UCSD-AML1 (cell line): ENCODE measurements at regions not wholly inside any gene's neighbourhood (a gene's known extent, or its start where the extent isn't known, plus 50 kb on each side); places are given as distances from the start of the nearest gene placed in this dataset.

Experiments
- DNase-seq: peaks from one replicate; lab custom pipeline; 2025; ENCODE audit not compliant: unreplicated experiment; lab: John Stamatoyannopoulos, UW

- no peak for DNase-seq
These were observed 171.9 kb upstream of the PMEPA1 start for GRCh38 chr20:57881466-57882385.

DNA sequence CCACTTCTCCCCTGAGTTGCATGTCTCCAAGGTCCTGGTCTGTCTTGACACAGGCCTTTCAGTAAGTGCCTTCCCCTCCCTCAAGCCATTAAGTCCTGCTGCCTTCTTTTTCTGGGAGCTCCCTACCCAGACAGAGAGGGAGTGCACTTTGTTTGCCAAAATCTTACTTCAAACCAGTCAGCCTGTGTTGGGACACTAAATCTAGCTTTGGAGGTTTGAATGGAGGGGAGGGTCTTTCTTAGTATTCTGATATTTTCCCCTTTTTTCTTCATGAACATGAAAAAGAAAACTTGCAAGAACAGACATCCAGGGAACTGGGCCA is 170.7 kb upstream of the PMEPA1 start:
- no peak for DNase-seq

DNA sequence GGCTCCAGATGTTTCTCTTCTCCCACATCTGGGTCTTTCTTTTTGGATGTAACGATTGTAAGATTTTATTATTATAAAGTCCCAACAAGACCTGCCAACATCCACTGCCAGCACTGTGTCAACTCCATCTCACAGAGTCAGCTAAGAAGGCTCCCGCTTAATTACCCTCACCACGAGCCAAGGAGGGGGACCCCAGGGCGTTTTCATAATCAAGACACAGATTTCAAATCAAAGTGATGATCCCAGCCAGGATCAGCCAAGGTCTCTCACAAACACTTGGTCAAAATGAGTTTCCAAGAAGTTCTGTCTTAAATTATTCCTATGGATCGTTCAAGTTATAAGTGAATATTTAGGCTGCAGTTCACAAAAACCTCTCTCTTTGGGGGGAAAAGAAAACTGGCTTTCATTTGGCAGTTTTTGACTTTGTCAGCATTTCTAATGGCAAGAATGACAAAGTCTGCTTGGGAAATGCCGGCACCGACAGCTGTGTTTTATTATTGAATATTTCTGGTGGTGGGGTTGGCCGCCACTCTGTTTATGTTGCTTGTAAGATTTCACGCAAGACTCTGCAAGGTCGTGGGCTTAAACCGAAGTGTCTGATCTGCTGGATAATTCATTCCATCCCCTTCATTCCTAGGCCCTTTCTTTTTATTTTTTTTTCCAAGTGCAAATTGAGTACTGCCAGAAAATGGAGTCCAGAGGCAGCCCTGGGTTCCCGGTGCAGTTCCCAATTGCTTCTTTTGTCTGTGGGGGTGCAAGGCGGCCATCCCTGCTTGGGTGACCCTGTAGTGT is 170.2 kb upstream of the PMEPA1 start:
- no peak for DNase-seq

GRCh38 chr20:57879437-57879778 is 169.6 kb upstream of the PMEPA1 start:
- no peak for DNase-seq

GRCh38 chr20:57878786-57879424 is 169.1 kb upstream of the PMEPA1 start:
- DNase-seq: no peak

- DNase-seq: no peak
These were observed 168.2 kb upstream of the PMEPA1 start for GRCh38 chr20:57877995-57878394.

GRCh38 chr20:57877131-57877824 is 167.5 kb upstream of the PMEPA1 start:
- DNase-seq: no peak

DNA sequence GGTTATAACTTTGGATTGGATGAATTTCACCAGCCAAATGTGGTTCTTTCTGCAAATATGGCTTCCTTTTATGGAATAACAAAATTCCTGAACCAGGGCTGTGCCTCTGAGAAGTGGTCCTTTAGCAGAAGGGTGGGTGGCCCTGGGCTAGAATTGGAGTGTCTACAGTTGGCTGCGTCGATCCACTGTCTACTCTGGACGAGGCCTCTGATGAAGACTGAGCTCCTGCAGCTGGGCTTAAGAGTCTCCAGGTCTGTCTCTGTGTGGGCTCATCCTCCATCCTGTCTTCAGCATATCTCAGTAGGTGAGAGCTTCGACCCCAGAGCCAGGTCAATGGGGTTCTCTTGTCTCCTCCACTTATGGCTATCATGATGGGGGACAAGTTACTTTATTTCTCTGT is 166.3 kb upstream of the PMEPA1 start:
- DNase-seq: no peak

GRCh38 chr20:57874141-57874540 is 164.3 kb upstream of the PMEPA1 start:
- DNase-seq: no peak

- DNase-seq: no peak
These were observed 163.1 kb upstream of the PMEPA1 start for GRCh38 chr20:57872816-57873409.

DNA sequence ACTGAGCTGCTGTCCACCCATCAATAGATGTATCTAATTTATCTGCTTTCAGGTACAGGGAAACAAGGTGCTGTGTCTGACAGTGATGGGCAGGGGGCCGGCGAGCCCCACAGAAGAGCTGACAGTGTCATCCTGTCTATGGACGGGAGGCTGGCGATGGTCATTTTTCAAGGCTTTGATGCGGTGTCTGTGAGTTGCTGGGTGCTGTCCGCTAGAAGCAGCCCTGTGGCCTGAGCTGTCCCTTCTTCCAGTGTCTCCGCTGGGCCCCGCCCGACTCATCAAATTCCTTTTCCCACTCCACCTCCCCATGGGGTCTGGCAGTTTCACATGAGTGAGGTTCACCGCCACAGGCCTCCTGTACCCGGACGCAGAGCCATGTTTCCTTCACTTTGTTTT is 161.4 kb upstream of the PMEPA1 start:
- DNase-seq: no peak

DNA sequence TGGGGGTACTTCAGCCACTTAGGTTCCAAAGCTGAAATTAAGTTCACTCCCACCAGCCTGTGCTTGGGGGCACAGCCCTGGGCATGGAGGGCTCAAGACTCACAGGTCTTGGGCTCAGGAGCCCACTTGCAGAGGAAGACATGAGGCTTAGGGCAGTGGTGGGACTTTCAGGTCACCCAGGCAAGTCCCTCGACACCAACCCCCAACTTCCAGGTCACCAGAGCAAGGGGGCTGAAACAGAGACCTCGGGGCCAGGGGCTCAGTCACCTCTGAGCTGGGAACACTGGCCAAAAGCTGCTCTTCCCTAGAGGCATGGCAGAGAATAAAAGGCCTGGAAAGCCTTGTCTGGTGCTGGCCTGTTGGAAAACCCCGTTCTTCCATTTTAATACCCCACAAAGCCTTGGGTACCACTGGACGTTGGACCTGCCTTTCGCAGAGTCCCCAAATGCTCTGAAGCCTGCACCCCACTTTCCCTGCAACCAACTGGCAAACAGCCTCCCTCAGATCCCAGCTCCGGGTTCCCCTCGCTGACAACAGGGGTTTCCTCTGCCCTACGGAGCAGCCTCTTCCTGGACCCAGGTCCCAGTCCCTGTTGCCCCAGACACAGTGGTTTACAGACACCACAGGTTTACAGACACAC is 160.9 kb upstream of the PMEPA1 start:
- DNase-seq: no peak

DNA sequence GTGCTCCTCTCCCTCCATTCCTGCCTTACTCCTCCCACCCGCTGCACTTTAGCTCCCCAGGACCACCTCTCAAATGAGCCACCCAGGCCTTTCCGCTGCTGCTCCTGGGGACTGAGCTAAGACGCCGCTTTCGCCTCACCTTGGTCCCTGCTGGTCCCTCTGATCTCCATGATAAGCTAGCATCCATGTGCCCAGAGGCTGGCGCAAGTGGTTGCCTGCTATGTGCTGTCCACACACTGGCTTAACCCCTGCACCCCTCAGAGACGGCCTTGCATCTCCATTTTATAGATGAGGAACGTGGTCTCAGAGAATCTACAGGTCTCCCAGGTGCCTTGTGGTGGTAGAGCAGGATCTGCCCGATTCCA is 160.1 kb upstream of the PMEPA1 start:
- no peak for DNase-seq

DNA sequence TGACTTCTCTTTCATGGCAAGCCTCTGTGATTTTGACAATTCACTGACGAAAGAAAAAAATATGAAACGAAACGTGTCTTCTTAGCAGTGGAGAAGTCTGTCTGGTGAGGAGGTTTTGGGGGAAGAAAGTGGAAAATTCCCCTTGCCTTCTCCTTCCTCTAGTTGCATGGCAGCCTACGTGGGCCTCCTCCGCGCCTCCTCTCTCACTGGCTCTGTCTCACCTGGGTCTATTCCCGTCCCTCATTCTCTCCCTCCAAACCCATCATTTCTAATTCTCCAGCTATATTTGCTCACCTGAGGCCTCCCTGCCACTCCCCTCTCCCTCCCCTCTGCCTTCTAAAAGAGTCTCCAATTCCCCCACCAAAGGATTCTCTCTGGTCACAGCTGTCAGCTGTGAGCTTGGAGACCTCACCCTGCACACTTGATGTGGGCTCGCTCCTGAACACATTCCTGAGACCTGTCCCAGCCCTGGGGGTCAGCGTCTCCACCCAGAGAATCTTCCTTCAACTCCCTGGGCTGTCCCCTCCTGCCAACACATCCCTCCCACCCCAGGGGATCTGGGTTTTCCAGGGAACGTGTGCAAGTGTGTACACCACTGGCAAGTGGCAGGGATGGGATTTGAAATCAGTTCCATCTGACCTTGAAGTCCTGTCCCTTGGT is 159.6 kb upstream of the PMEPA1 start:
- DNase-seq: no peak

DNA sequence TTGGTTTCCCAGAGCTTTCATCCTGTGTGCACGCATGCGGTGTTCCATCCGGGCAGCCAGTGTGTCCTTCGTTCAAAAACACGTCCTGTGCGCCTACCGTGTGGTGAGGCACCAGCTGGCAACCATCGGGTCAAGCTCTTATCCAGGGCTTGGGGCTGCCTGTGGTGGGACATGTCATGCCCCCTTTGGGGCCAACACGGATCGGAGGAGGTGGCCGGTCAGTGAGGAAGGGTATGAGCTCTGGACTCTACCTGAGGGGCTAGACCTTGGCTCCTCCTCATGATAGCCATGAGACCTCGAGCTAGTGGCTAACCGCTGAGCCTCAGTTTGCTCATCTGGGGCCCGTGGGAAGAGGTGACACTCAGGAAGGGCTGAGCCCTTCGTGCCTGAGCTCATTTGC is 158.5 kb upstream of the PMEPA1 start:
- DNase-seq: no peak

- no peak for DNase-seq
These were observed 158.0 kb upstream of the PMEPA1 start for GRCh38 chr20:57867807-57868206.

- no peak for DNase-seq
These were observed 157.5 kb upstream of the PMEPA1 start for GRCh38 chr20:57867181-57867803.

- no peak for DNase-seq
These were observed 156.7 kb upstream of the PMEPA1 start for GRCh38 chr20:57866250-57867106.

GRCh38 chr20:57865266-57865665 is 155.5 kb upstream of the PMEPA1 start:
- DNase-seq: no peak
